GM20431 (cell line): ENCODE measurements at regions not wholly inside any gene's neighbourhood (a gene's known extent, or its start where the extent isn't known, plus 50 kb on each side); places are given as distances from the start of the nearest gene placed in this dataset.

Source experiments
- in situ Hi-C: fragments of 300-500 bp; cut with MseI, MboI; formaldehyde crosslinking; loops from one replicate; pipeline ENCODE4 v1.15.0; 2020; ENCODE audit warnings: low sequenced_read_pairs; ENCODE audit not compliant: unreplicated experiment

- in situ Hi-C loops = no loop called here
Measured at GRCh38 chr4:171759274-171759673, 53.9 kb upstream of the GALNTL6 start.

- in situ Hi-C loops = no loop called here
Measured at GRCh38 chr4:171751538-171751937, 61.7 kb upstream of the GALNTL6 start.

DNA sequence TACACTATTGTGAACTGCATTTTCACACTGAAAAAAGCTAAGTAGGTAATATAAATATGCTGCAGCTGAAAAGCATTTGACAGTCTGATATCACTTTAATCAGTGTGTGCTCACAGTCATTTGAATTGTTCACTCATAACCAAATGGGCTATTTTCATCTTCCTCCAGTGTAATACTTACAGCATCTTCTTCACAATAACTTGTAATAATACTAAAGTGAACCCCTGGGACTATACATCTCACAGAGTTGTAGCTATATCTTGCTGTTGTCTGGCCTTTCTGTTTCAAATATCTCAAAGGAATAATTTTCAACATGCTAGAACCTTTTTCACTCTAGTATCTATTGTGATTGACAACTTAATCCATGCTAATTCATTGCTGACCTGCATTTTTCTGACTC lies 66.8 kb upstream of the GALNTL6 start:
- in situ Hi-C loops = no loop called here

DNA sequence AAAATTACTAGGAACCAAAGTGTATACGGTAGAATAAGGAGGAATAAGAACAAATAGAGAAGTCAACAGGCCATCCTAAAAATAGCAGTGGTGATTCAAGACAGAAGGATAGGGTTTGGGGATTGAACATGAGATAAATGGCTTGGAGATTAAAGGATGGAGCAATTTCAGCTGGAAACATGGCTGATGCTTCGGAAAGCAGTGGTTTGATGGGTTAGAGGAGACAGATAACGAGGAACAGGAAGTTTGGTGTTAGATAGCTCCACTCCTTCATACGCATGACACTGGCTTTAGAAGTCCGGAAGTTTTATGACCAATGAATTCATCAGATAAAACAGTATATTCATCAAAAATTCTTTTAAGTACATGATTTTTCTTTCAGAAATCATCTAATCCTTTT lies 70.8 kb upstream of the GALNTL6 start:
- in situ Hi-C loops = no loop called here

DNA sequence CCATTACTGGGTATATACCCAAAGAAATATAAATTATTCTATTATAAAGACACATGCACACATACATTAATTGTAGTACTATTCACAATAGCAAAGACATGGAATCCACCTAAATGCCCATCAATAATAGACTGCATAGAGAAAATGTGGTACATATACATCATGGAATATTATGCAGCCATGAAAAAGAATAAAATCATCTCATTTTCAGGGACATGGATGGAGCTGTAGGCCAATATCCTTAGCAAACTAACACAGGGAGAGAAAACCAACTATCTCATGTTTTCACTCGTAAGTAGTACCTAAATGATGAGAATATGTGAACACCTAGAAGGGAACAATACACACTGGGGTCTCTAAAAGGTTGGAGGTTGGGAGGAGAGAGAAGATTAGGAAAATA lies 86.0 kb upstream of the GALNTL6 start:
- in situ Hi-C loops = no loop called here

DNA sequence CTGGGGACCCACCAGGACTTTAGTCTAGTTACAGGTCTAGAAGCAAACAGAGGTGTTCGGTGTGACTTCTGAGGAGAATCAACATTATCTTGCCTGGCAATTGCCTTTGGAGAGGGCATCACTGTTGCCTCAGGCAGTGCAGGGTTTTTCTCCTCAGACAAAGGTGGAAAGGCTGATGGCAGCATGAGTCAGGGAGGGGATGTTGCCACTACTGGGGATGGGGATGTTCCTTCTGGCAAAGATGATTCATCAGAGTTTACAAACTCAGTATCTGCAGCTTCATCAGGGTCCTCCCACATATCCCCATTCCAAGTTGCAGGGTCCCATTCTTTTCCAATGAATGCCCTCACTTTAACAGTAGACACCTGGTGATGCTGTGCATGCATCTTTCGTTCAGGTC lies 91.3 kb upstream of the GALNTL6 start:
- in situ Hi-C loops = no loop called here

DNA sequence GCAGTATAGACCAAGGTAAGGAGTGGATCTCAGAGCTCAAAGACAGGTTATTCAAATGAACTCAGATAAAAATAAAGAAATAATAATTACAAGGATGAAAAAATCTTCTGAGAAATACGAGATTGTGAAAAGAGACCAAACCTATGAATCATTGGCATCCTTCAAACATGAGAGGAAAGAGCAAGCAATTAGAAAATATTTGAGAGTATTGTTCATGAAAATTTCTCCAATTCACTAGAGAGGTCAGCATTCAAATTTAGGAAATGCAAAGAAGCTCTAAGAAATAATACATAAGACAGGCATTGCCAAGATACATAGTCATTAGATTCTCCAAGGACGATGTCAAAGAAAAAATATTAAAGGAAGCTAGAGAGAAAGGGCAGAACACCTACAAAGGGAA lies 93.5 kb upstream of the GALNTL6 start:
- in situ Hi-C loops = no loop called here

GRCh38 chr4:171718665-171719064 lies 94.5 kb upstream of the GALNTL6 start:
- in situ Hi-C loops = no loop called here

DNA sequence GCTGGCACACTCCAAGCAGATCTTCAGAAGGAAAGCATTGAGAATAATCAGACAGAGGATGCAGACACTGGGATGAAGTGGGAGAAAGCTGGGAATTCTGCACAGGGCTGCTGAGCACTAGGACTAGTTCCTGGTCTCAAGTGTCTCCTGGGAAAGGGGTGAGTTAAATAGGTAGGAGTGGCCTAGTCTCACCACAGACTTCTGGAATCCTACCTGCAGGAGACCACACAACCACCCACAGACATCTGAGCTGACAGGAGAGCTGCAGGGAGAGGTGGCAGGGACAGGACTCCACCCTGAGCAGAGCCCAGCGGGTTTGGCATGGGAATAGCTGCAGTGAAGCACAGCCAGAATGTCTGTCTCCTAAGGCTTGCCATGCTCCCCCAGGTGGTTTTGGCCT lies 95.1 kb upstream of the GALNTL6 start:
- in situ Hi-C loops = no loop called here

DNA sequence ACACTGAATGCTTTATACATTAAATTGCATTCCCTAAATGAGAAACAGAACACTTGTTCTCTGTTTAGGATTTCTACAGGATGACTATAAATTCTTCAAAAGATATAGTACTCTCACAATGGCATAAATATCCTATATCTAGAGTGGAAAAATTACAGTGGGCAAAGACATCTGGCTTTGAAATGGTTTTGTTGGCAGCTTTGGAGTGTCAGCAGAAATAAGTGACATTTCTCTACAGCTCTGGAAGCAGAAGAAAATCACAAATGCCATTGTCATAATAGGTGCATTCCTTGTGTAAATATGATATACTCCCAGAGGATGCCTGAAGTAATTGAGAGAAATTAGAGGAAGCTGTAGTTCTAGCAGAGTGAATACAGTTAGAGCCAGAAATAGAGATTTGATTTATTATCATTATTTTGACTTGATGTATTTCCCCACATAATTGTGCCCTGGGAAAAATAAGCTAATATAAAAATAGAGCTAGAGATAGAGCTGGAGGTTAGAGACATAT lies 95.9 kb upstream of the GALNTL6 start:
- in situ Hi-C loops = no loop called here

GRCh38 chr4:171715973-171716372 lies 97.2 kb upstream of the GALNTL6 start:
- in situ Hi-C loops = no loop called here

DNA sequence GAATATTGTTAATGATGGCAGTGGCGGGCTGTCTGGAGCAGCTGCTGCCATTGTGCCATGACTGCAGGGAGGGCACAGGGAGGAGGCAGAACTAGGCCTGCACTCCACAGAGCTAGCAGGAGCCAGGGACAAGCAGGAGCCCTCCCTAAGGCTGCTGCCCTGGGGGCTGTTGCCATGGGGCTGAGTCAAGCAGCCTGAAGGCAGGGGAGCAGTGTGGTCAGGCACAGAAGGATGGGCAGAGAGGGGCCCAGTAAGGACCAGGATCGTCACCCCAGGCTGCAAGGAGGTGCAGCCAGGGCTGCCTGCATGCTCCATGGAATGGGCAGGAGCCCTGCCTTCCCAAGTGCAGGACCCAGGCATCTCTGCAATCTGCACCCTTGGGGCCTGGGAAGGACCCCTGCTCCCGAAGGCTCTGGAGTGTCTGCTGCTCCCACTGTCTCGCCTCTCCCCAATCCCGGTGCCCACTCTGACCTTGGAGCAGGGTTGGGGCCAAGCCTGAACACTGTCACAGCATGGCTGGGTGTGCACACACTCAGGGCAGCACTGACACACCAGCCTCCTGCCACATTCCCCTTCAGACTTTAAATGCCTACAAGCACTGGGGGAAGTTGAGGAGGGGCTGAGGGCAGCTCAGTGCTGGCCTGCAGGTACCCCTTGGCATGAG lies 98.3 kb upstream of the GALNTL6 start:
- in situ Hi-C loops = no loop called here

DNA sequence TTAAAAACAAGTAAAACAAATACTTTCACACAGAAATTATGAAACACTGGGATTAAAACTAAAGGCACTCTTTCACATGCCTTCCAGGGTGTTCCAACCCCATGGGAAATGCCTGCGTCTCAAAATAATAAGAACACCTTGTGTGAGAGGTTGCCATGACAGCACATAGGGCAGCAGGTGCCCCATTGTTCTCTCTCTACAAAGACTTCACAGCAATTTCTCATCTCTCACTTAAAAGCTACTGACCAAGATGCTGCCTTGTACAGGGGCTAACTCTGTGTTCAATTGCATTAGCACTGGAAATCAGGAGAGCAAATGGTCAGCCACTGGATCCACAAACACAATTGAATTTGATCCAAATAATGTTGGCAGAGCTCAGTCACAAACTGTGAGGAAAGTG lies 102.5 kb upstream of the GALNTL6 start:
- in situ Hi-C loops = no loop called here

- in situ Hi-C loops = no loop called here
Measured at GRCh38 chr4:171676555-171677215, 136.5 kb upstream of the GALNTL6 start.

DNA sequence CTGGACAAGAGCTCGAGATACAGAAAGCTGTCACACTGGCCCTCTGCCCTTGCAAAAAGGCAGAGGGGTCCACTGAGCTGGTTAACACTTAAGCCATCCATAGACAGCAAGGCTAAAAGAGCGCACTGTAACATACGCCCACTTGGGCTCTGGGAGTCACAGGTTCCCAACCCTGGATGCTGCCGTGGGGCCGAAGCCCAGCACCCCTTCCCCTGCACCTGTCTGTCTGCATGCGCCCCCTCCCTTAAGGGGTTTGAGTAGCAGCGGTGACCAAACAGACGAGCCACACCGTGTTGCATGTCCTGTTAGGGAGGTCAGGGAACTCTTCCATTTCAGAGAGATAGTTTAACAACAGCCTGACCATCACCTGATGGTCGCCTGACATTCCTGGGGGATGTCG lies 138.4 kb upstream of the GALNTL6 start:
- in situ Hi-C loops = no loop called here

- in situ Hi-C loops = no loop called here
Measured at GRCh38 chr4:171668403-171668802, 144.8 kb upstream of the GALNTL6 start.

- in situ Hi-C loops = no loop called here
Measured at GRCh38 chr4:171667906-171668305, 145.3 kb upstream of the GALNTL6 start.

GRCh38 chr4:171651071-171651470 lies 162.1 kb upstream of the GALNTL6 start:
- in situ Hi-C loops = no loop called here

GRCh38 chr4:171650543-171650942 lies 162.7 kb upstream of the GALNTL6 start:
- in situ Hi-C loops = no loop called here

GRCh38 chr4:171648926-171649325 lies 164.3 kb upstream of the GALNTL6 start:
- in situ Hi-C loops = no loop called here

GRCh38 chr4:171646984-171647383 lies 166.2 kb upstream of the GALNTL6 start:
- in situ Hi-C loops = no loop called here
